CD14-positive monocyte (primary cell): ENCODE measurements at regions not wholly inside any gene's neighbourhood (a gene's known extent, or its start where the extent isn't known, plus 50 kb on each side); places are given as distances from the start of the nearest gene placed in this dataset.
"Not testable (repeated sequence)": the region's sequence is repeated elsewhere in the genome, so short reads cannot be mapped to it uniquely, and the experiment has no call there.

Source experiments
- DNase-seq, 3 donors: peaks; one replicate each; pipeline ENCODE4 v3.0.0-alpha.2; 2011 to 2022
- H2AFZ ChIP-seq: 2 replicates; pipeline ENCODE4 v1.6.0; 2012; ENCODE audit warnings: mild to moderate bottlenecking, low read depth, low read length, inconsistent platforms; ENCODE audit not compliant: insufficient read depth, poor library complexity, severe bottlenecking
- H3K27ac ChIP-seq, 2 donors: 1 replicate in 1 of 2; 2 replicates in 1 of 2; pipeline ENCODE4 v1.5.1; 2012 to 2013; ENCODE audit warnings: low read length in 2 of 2, control low read depth in 1 of 2, inconsistent platforms in 1 of 2, low read depth in 1 of 2, mild to moderate bottlenecking in 1 of 2
- H3K27me3 ChIP-seq, 2 donors: one replicate each; pipeline versions ENCODE4 v1.6.0 to v1.6.1; 2011 to 2013; ENCODE audit warnings: low read length in 2 of 2; ENCODE audit not compliant: control insufficient read depth in 2 of 2, insufficient read depth in 2 of 2
- H3K36me3 ChIP-seq, 2 donors: replicated peaks in 1 of 2; 1 replicate in 1 of 2; 2 replicates in 1 of 2; pipeline versions ENCODE4 v1.5.1 to v1.6.1; 2012 to 2013; ENCODE audit warnings: low read length in 2 of 2, control low read depth in 1 of 2, inconsistent platforms in 1 of 2, mild to moderate bottlenecking in 1 of 2; ENCODE audit not compliant: insufficient read depth in 2 of 2, control insufficient read depth in 1 of 2
- H3K4me1 ChIP-seq, 2 donors: 1 replicate in 1 of 2; 2 replicates in 1 of 2; pipeline versions ENCODE4 v1.5.1 to v1.6.1; 2012 to 2013; ENCODE audit warnings: low read length in 2 of 2, control low read depth in 1 of 2, inconsistent platforms in 1 of 2, mild to moderate bottlenecking in 1 of 2, moderate library complexity in 1 of 2; ENCODE audit not compliant: insufficient read depth in 2 of 2, control insufficient read depth in 1 of 2
- H3K4me2 ChIP-seq: replicated peaks from 2 replicates; pipeline ENCODE3; 2012; ENCODE audit warnings: low read length, moderate library complexity, mild to moderate bottlenecking; ENCODE audit not compliant: poor library complexity, severe bottlenecking; ENCODE audit errors: extremely low read depth
- H3K4me3 ChIP-seq, 3 experiments: fragments of 200-600 bp in 1 of 3; sonication (generic) in 1 of 3; replicated peaks in 1 of 3; 1 replicate in 2 of 3; 2 replicates in 1 of 3; pipeline ENCODE4 v1.5.1; 2011 to 2013; ENCODE audit warnings: low read length in 3 of 3, mild to moderate bottlenecking in 3 of 3, control low read depth in 2 of 3, low read depth in 2 of 3, inconsistent platforms in 1 of 3, moderate library complexity in 1 of 3
- H3K79me2 ChIP-seq: 2 replicates; pipeline ENCODE4 v1.6.0; 2012; ENCODE audit warnings: mild to moderate bottlenecking, control low read depth, inconsistent platforms, low read length, moderate library complexity; ENCODE audit not compliant: insufficient read depth
- H3K9ac ChIP-seq: 2 replicates; pipeline ENCODE4 v1.6.0; 2017; ENCODE audit warnings: low read length, mild to moderate bottlenecking; ENCODE audit not compliant: insufficient read depth, poor library complexity, severe bottlenecking
- H3K9me3 ChIP-seq, 2 donors: replicated peaks in 1 of 2; 1 replicate in 1 of 2; 2 replicates in 1 of 2; pipeline versions ENCODE4 v1.5.1 to v1.6.1; 2012 to 2013; ENCODE audit warnings: low read length in 2 of 2, control low read depth in 1 of 2; ENCODE audit not compliant: control insufficient read depth in 1 of 2, insufficient read depth in 1 of 2
- H4K20me1 ChIP-seq: 2 replicates; pipeline ENCODE4 v1.6.0; 2012; ENCODE audit warnings: mild to moderate bottlenecking, low read length, control low read depth, moderate library complexity; ENCODE audit not compliant: insufficient read depth
- H3K27ac Mint-ChIP-seq, 7 donors: one replicate each; pipeline ENCODE4 v1.8.0; 2020; ENCODE audit warnings: mild to moderate bottlenecking in 7 of 7, mixed read lengths in 7 of 7, moderate library complexity in 6 of 7, inconsistent platforms in 2 of 7
- H3K27me3 Mint-ChIP-seq, 3 donors: one replicate each; pipeline ENCODE4 v1.8.0; 2021 to 2022; ENCODE audit warnings: low read depth in 3 of 3, mild to moderate bottlenecking in 3 of 3, mixed read lengths in 3 of 3, moderate library complexity in 3 of 3, inconsistent platforms in 1 of 3
- H3K36me3 Mint-ChIP-seq, 2 donors: one replicate each; pipeline ENCODE4 v1.8.0; 2020; ENCODE audit warnings: mixed read lengths in 2 of 2, inconsistent platforms in 1 of 2, mild to moderate bottlenecking in 1 of 2
- H3K4me1 Mint-ChIP-seq: one replicate; pipeline ENCODE4 v1.8.0; 2020; ENCODE audit warnings: mild to moderate bottlenecking, mixed read lengths
- H3K4me3 Mint-ChIP-seq, 2 donors: one replicate each; pipeline ENCODE4 v1.8.0; 2020; ENCODE audit warnings: mild to moderate bottlenecking in 2 of 2, mixed read lengths in 2 of 2, moderate library complexity in 1 of 2
- H3K9me3 Mint-ChIP-seq, 7 donors: one replicate each; pipeline ENCODE4 v1.8.0; 2020 to 2022; ENCODE audit warnings: mixed read lengths in 7 of 7, mild to moderate bottlenecking in 6 of 7, moderate library complexity in 6 of 7, inconsistent platforms in 2 of 7
- WGBS: methylation state at CpG from one replicate; pipeline ENCODE4 v1.1.5; 2013; ENCODE audit warnings: missing lambda C conversion rate; ENCODE audit not compliant: insufficient coverage; 5-methylcytosine and 5-hydroxymethylcytosine counted together
- intact Hi-C, 2 donors: fragments of 100-400 bp; cut with micrococcal nuclease; formaldehyde crosslinking; loops; one replicate each; pipeline versions ENCODE4 v1.15.0 to v1.15.1; 2023
- TF ChIP-seq, protein P1 (sequence below): fragments of 200-600 bp; IDR thresholded peaks from one replicate; pipeline ENCODE4 v1.8.0; 2022; ENCODE audit warnings: antibody characterized with exemption, mild to moderate bottlenecking

DNA sequence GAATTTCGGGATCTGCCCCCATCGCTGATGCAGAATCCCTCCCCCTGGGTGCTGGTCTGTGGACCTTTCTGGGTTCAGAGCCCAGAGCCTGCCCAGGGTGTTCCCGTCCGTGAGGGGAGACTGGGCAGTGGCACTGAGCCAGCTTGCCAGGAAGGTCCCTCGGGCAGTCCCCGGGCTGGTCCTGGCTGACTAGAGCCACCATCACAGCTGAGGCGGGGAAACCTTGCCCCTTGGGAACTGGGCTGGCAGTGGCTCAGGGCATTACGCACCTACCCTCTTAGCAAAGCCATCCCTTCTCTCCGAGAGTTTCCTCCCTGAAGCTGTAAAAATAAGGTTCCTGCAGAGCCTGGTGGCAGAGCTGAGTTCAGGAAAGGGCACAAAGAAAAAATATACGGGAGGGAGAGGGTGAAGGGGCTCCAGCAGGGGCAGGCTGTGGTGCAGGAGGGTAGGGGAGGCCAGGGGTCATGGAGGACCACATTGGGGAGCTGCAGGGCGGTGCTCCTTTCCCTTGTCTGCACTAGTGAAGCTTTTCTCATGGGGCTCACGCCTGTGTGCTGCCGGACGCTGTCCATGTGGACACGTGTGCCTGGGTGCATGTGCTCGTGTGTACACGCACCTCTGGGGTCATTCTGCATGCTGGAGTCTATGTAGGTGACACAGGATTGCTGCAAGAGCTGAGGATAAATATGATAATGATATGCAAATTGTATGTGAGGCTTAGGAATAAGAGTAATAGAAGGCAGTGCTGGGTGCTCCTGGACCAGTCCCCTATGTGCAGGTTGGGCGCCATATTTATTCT lies 118.9 kb downstream of the LHX2 start:
- H3K9ac ChIP-seq = no peak overlapping the region
- no peaks in the 10 kb centered on the region for H3K9me3 Mint-ChIP-seq
- H3K27me3 ChIP-seq = no peaks in the 10 kb centered on the region
- H3K4me1 ChIP-seq = no peaks in the 10 kb centered on the region
- TF ChIP-seq, protein P1, sequence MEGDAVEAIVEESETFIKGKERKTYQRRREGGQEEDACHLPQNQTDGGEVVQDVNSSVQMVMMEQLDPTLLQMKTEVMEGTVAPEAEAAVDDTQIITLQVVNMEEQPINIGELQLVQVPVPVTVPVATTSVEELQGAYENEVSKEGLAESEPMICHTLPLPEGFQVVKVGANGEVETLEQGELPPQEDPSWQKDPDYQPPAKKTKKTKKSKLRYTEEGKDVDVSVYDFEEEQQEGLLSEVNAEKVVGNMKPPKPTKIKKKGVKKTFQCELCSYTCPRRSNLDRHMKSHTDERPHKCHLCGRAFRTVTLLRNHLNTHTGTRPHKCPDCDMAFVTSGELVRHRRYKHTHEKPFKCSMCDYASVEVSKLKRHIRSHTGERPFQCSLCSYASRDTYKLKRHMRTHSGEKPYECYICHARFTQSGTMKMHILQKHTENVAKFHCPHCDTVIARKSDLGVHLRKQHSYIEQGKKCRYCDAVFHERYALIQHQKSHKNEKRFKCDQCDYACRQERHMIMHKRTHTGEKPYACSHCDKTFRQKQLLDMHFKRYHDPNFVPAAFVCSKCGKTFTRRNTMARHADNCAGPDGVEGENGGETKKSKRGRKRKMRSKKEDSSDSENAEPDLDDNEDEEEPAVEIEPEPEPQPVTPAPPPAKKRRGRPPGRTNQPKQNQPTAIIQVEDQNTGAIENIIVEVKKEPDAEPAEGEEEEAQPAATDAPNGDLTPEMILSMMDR = no peak
- no peak for DNase-seq
- no peak overlapping the region for H3K4me3 ChIP-seq
- intact Hi-C loops = loop anchor here (10.0 kb wide), 2 partner anchors 64 to 164 kb away; no protein-coding TSS in a partner anchor
- H3K4me3 Mint-ChIP-seq = no peak overlapping the region
- peaks cover 4 to 7% (median 7%) of the 10 kb centered on the region in 3 donors for H3K27me3 Mint-ChIP-seq
- no peak overlapping the region for H3K4me2 ChIP-seq
- no peaks in the 10 kb centered on the region for H3K79me2 ChIP-seq
- H3K9me3 ChIP-seq = no peaks in the 10 kb centered on the region
- no peak overlapping the region for H3K27ac ChIP-seq
- H3K27ac Mint-ChIP-seq = no peak overlapping the region
- 92% methylated on average over 12 of the region's 18 CpGs for WGBS
- no peak overlapping the region for H2AFZ ChIP-seq
- peaks cover 9% of the 10 kb centered on the region for H3K4me1 Mint-ChIP-seq
- peaks cover 4% of the 10 kb centered on the region for H4K20me1 ChIP-seq
- H3K36me3 Mint-ChIP-seq = no peaks in the 10 kb centered on the region
- no peaks in the 10 kb centered on the region for H3K36me3 ChIP-seq

DNA sequence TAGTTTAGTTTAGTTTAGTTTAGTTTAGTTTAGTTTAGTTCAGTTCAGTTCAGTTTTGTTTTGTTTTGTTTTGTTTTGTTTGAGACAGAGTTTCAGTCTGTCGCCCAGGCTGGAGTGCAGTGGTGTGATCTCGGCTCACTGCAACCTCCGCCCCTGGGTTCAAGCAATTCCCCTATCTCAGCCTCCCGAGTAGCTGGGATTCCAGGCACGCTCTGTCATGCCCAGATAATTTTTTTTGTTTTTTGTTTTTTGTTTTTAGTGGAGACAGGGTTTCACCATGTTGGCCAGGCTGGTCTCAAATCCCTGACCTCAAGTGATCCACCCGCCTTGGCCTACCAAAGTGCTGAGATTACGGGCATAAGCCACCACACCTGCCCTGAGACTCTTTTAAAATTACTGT lies 120.0 kb downstream of the LHX2 start:
- not testable (repeated sequence) for H3K4me1 Mint-ChIP-seq, H4K20me1 ChIP-seq, H3K4me2 ChIP-seq, H3K4me3 Mint-ChIP-seq, H3K4me3 ChIP-seq, H3K79me2 ChIP-seq, H3K27ac Mint-ChIP-seq, H2AFZ ChIP-seq, H3K9ac ChIP-seq, H3K9me3 Mint-ChIP-seq, H3K27me3 ChIP-seq, DNase-seq, H3K36me3 Mint-ChIP-seq, H3K4me1 ChIP-seq, H3K9me3 ChIP-seq, H3K27me3 Mint-ChIP-seq, H3K27ac ChIP-seq, H3K36me3 ChIP-seq
- WGBS = 97% methylated on average over 4 of the region's 7 CpGs
- intact Hi-C loops = loop anchor here (10.0 kb wide), 2 partner anchors 63 to 163 kb away; no protein-coding TSS in a partner anchor
